H1 (cell line): ENCODE measurements at regions not wholly inside any gene's neighbourhood (a gene's known extent, or its start where the extent isn't known, plus 50 kb on each side); places are given as distances from the start of the nearest gene placed in this dataset.

Source experiments
- CEBPB ChIP-seq: IDR thresholded peaks from 2 replicates; pipeline ENCODE4 v1.6.1; 2012; ENCODE audit warnings: low read depth, low read length
- CTBP2 ChIP-seq: IDR thresholded peaks from 2 replicates; pipeline ENCODE4 v1.7.0; 2011; ENCODE audit warnings: borderline replicate concordance, mild to moderate bottlenecking, moderate library complexity, mixed read lengths, low read length; ENCODE audit not compliant: insufficient read depth, insufficient read length
- EGR1 ChIP-seq: IDR thresholded peaks from 2 replicates; pipeline ENCODE4 v1.6.1; 2011; ENCODE audit warnings: low read depth, low read length, borderline replicate concordance
- PHF8 ChIP-seq: fragments of 200-600 bp; sonication (generic); conservative IDR thresholded peaks from 2 replicates; pipeline ENCODE4 v1.7.1; 2012; ENCODE audit warnings: low read depth, mild to moderate bottlenecking, inconsistent platforms, low read length, moderate library complexity
- USF2 ChIP-seq: IDR thresholded peaks from 2 replicates; pipeline ENCODE4 v1.6.1; 2011; ENCODE audit warnings: low read length, improper control_type of control experiment

GRCh38 chr2:149725234-149725633, 137.7 kb upstream of the MMADHC start (continued):
- TF ChIP-seq CTBP2 (no peak), USF2 (no peak), CEBPB (no peak), EGR1 (no peak), PHF8 (no peak)
